H9 (cell line): ENCODE measurements at regions not wholly inside any gene's neighbourhood (a gene's known extent, or its start where the extent isn't known, plus 50 kb on each side); places are given as distances from the start of the nearest gene placed in this dataset.

ENCODE experiments used
- DNase-seq: peaks from one replicate; pipeline ENCODE4 v3.0.0-alpha.2; 2017
- H2AFZ ChIP-seq: one replicate; pipeline ENCODE4 v1.6.1; 2013; ENCODE audit warnings: mild to moderate bottlenecking, low read length, control low read depth, moderate library complexity
- H2AK5ac ChIP-seq: 2 replicates; pipeline ENCODE4 v1.6.1; 2013; ENCODE audit warnings: low read length, control low read depth, mixed read lengths; ENCODE audit not compliant: insufficient read length
- H2BK120ac ChIP-seq: one replicate; pipeline ENCODE4 v1.6.1; 2013; ENCODE audit warnings: low read depth, mild to moderate bottlenecking, low read length, control low read depth, inconsistent platforms; ENCODE audit not compliant: poor library complexity, severe bottlenecking
- H2BK12ac ChIP-seq: 2 replicates; pipeline ENCODE4 v1.6.1; 2013; ENCODE audit warnings: low read length, control low read depth, mixed read lengths, low read depth; ENCODE audit not compliant: insufficient read length
- H2BK15ac ChIP-seq: 2 replicates; pipeline ENCODE4 v1.6.1; 2013; ENCODE audit warnings: low read depth, low read length, control low read depth
- H2BK20ac ChIP-seq: one replicate; pipeline ENCODE4 v1.6.1; 2013; ENCODE audit warnings: low read depth, mild to moderate bottlenecking, low read length, control low read depth, inconsistent platforms; ENCODE audit not compliant: poor library complexity, severe bottlenecking
- H2BK5ac ChIP-seq: 2 replicates; pipeline ENCODE4 v1.6.1; 2013; ENCODE audit warnings: low read length, control low read depth, mixed read lengths; ENCODE audit not compliant: insufficient read length
- H3K14ac ChIP-seq: 2 replicates; pipeline ENCODE4 v1.6.1; 2013; ENCODE audit warnings: low read length, control low read depth; ENCODE audit not compliant: insufficient read depth
- H3K18ac ChIP-seq: 2 replicates; pipeline ENCODE4 v1.6.1; 2013; ENCODE audit warnings: low read depth, mild to moderate bottlenecking, mixed read lengths, low read length, control low read depth; ENCODE audit not compliant: insufficient read length
- H3K23ac ChIP-seq: 2 replicates; pipeline ENCODE4 v1.6.1; 2013; ENCODE audit warnings: low read length, control low read depth, mixed read lengths, low read depth; ENCODE audit not compliant: insufficient read length
- H3K23me2 ChIP-seq: 2 replicates; pipeline ENCODE4 v1.6.1; 2013; ENCODE audit warnings: low read depth, mild to moderate bottlenecking, mixed read lengths, low read length, control low read depth; ENCODE audit not compliant: insufficient read length, poor library complexity, severe bottlenecking
- H3K27ac ChIP-seq: 2 replicates; pipeline ENCODE4 v1.5.1; 2013; ENCODE audit warnings: low read length, control low read depth, mixed read lengths, low read depth; ENCODE audit not compliant: insufficient read length
- H3K27me3 ChIP-seq: 2 replicates; pipeline ENCODE4 v1.6.1; 2013; ENCODE audit warnings: low read length, control low read depth, inconsistent platforms; ENCODE audit not compliant: insufficient read depth
- H3K4ac ChIP-seq: 2 replicates; pipeline ENCODE4 v1.6.1; 2013; ENCODE audit warnings: low read depth, mild to moderate bottlenecking, control low read depth, inconsistent platforms, low read length, moderate library complexity
- H3K4me1 ChIP-seq: 2 replicates; pipeline ENCODE4 v1.6.1; 2013; ENCODE audit warnings: low read length, control low read depth, inconsistent platforms; ENCODE audit not compliant: insufficient read depth
- H3K4me2 ChIP-seq: 2 replicates; pipeline ENCODE4 v1.6.1; 2013; ENCODE audit warnings: low read length, control low read depth, mixed read lengths; ENCODE audit not compliant: insufficient read length, insufficient read depth
- H3K56ac ChIP-seq: 2 replicates; pipeline ENCODE4 v1.6.1; 2013; ENCODE audit warnings: low read depth, mild to moderate bottlenecking, mixed read lengths, low read length, control low read depth; ENCODE audit not compliant: insufficient read length
- H3K79me1 ChIP-seq: 2 replicates; pipeline ENCODE4 v1.6.1; 2013; ENCODE audit warnings: low read depth, mild to moderate bottlenecking, moderate library complexity, low read length, control low read depth, inconsistent platforms; ENCODE audit not compliant: insufficient read depth, poor library complexity, severe bottlenecking
- H3K79me2 ChIP-seq: 2 replicates; pipeline ENCODE4 v1.6.1; 2013; ENCODE audit warnings: low read length, control low read depth, inconsistent platforms; ENCODE audit not compliant: insufficient read depth
- H3K9ac ChIP-seq: 2 replicates; pipeline ENCODE4 v1.6.1; 2013; ENCODE audit warnings: low read length, control low read depth, mixed read lengths; ENCODE audit not compliant: insufficient read length; ENCODE audit errors: extremely low read depth
- H3K9me3 ChIP-seq: one replicate; pipeline ENCODE4 v1.6.1; 2013; ENCODE audit warnings: low read depth, low read length, inconsistent platforms; ENCODE audit not compliant: control insufficient read depth
- H3T11ph ChIP-seq: one replicate; pipeline ENCODE4 v1.6.1; 2013; ENCODE audit warnings: mild to moderate bottlenecking, low read length, control low read depth, inconsistent platforms
- H4K20me1 ChIP-seq: one replicate; pipeline ENCODE4 v1.6.1; 2013; ENCODE audit not compliant: control insufficient read depth, insufficient read length, insufficient read depth
- H4K5ac ChIP-seq: 2 replicates; pipeline ENCODE4 v1.6.1; 2013; ENCODE audit warnings: low read depth, mild to moderate bottlenecking, mixed read lengths, low read length, control low read depth; ENCODE audit not compliant: insufficient read length
- H4K8ac ChIP-seq: replicated peaks from 2 replicates; pipeline ENCODE4 v1.6.1; 2013; ENCODE audit warnings: low read length, control low read depth, mixed read lengths, low read depth; ENCODE audit not compliant: insufficient read length
- H4K91ac ChIP-seq: 2 replicates; pipeline ENCODE4 v1.6.1; 2013; ENCODE audit warnings: low read depth, mild to moderate bottlenecking, moderate library complexity, mixed read lengths, low read length, control low read depth; ENCODE audit not compliant: insufficient read length
- H3K27ac Mint-ChIP-seq, 3 experiments: 2 replicates in 2 of 3; 3 replicates in 1 of 3; pipeline ENCODE4 v1.8.0; 2020 to 2021; ENCODE audit warnings: mixed read lengths in 3 of 3, mild to moderate bottlenecking in 1 of 3, moderate library complexity in 1 of 3
- H3K27me3 Mint-ChIP-seq: 2 replicates; pipeline ENCODE4 v1.8.0; 2021; ENCODE audit warnings: low read depth, mild to moderate bottlenecking, moderate library complexity, mixed read lengths
- H3K36me3 Mint-ChIP-seq, 3 experiments: 2 replicates in 2 of 3; 3 replicates in 1 of 3; pipeline ENCODE4 v1.8.0; 2020 to 2021; ENCODE audit warnings: low read depth in 3 of 3, mixed read lengths in 3 of 3; ENCODE audit not compliant: insufficient read depth in 1 of 3
- H3K4me1 Mint-ChIP-seq, 2 experiments: 2 replicates each; pipeline ENCODE4 v1.8.0; 2020; ENCODE audit warnings: mixed read lengths in 2 of 2
- H3K4me3 Mint-ChIP-seq, 2 experiments: 2 replicates in 1 of 2; 3 replicates in 1 of 2; pipeline ENCODE4 v1.8.0; 2020 to 2021; ENCODE audit warnings: mild to moderate bottlenecking in 2 of 2, mixed read lengths in 2 of 2, moderate library complexity in 1 of 2
- H3K9me3 Mint-ChIP-seq, 2 experiments: 2 replicates in 1 of 2; 3 replicates in 1 of 2; pipeline ENCODE4 v1.8.0; 2020; ENCODE audit warnings: mild to moderate bottlenecking in 2 of 2, mixed read lengths in 2 of 2, moderate library complexity in 1 of 2
- CTCF ChIP-seq: fragments of 200-600 bp; sonication (generic); conservative IDR thresholded peaks from 3 replicates; pipeline ENCODE4 v1.8.0; 2021; ENCODE audit warnings: antibody characterized with exemption, mild to moderate bottlenecking
- WGBS: extraction: QIAGEN DNeasy Blood & Tissue Kit; methylation state at CpG from one replicate; pipeline ENCODE4 v1.1.7; 2013; ENCODE audit warnings: missing lambda C conversion rate, low lambda C conversion rate, mixed read lengths; ENCODE audit not compliant: insufficient read length; ENCODE audit errors: extremely low coverage; 5-methylcytosine and 5-hydroxymethylcytosine counted together

- no peaks in the 10 kb centered on the region; a peak in 2 of 5 replicates for H3K9me3 Mint-ChIP-seq
Observed at GRCh38 chr2:126785236-126785635, 113.5 kb upstream of the TEX51 start.

More at GRCh38 chr2:126785236-126785635, 113.5 kb upstream of the TEX51 start:
- Histone ChIP-seq H2BK15ac (no peak overlapping the region), H3K18ac (no peak overlapping the region), H4K91ac (no peak overlapping the region), H4K8ac (no peak overlapping the region), H4K5ac (no peak overlapping the region), H3K4ac (no peak overlapping the region), H2AFZ (no peak overlapping the region), H3K79me2 (no peaks in the 10 kb centered on the region), H2BK120ac (no peak overlapping the region), H3K9ac (no peak overlapping the region), H2BK5ac (no peak overlapping the region), H2BK20ac (no peak overlapping the region), H3K79me1 (no peaks in the 10 kb centered on the region), H3K4me1 (no peaks in the 10 kb centered on the region), H3T11ph (no peak overlapping the region), H2AK5ac (no peak overlapping the region), H3K9me3 (no peaks in the 10 kb centered on the region), H3K4me2 (no peak overlapping the region), H3K14ac (no peak overlapping the region), H2BK12ac (no peak overlapping the region), H3K23me2 (no peaks in the 10 kb centered on the region), H4K20me1 (no peaks in the 10 kb centered on the region), H3K56ac (no peak overlapping the region), H3K27me3 (no peaks in the 10 kb centered on the region), H3K23ac (no peak overlapping the region), H3K27ac (no peak overlapping the region)
- no peaks in the 10 kb centered on the region for H3K36me3 Mint-ChIP-seq
- H3K27ac Mint-ChIP-seq = no peak overlapping the region
- no peak overlapping the region for H3K4me3 Mint-ChIP-seq
- H3K27me3 Mint-ChIP-seq = peaks cover 3% of the 10 kb centered on the region
- DNase-seq = no peak
- TF ChIP-seq CTCF = no peak
- H3K4me1 Mint-ChIP-seq = peaks cover 2 to 5% of the 10 kb centered on the region in 2 experiments; a peak in 3 of 4 replicates
- WGBS = no CpG with 5 or more reads among the region's 3 CpGs
